ENCODE measurements at regions not wholly inside any gene's neighbourhood (a gene's known extent, or its start where the extent isn't known, plus 50 kb on each side); places are given as distances from the start of the nearest gene placed in this dataset.

DNA sequence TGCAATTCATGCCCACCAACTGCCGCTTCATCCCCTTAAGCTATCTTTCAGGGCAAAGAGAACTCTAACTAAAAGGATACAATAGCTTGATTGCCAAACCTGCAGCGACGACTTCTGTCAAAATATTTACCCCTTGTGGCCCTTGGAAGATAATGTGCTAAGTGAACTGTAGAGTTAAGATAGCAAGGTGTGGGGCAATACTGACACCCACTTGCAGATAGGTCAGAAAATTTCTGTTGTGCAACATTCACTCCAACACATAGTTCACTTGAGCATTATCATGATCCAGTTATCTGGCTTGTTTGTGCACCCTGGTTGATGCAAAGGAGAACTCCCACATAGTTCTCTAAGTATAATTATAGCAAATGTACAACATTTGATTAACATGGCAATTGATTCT, 55.6 kb downstream of the RHOXF2B start:
- Histone ChIP-seq H3K27me3 (no peaks in the 10 kb centered on the region), H3K36me3 (no peaks in the 10 kb centered on the region), H3K9me3 (no peaks in the 10 kb centered on the region), H3K27ac (no peak overlapping the region), H3K9ac (ENCODE audit: low read depth in 2 of 2, low read length in 2 of 2) (no peak overlapping the region), H3K4me3 (no peak overlapping the region), H3K4me1 (no peaks in the 10 kb centered on the region)
- DNase-seq, result no peak
- TF ChIP-seq, protein P1, sequence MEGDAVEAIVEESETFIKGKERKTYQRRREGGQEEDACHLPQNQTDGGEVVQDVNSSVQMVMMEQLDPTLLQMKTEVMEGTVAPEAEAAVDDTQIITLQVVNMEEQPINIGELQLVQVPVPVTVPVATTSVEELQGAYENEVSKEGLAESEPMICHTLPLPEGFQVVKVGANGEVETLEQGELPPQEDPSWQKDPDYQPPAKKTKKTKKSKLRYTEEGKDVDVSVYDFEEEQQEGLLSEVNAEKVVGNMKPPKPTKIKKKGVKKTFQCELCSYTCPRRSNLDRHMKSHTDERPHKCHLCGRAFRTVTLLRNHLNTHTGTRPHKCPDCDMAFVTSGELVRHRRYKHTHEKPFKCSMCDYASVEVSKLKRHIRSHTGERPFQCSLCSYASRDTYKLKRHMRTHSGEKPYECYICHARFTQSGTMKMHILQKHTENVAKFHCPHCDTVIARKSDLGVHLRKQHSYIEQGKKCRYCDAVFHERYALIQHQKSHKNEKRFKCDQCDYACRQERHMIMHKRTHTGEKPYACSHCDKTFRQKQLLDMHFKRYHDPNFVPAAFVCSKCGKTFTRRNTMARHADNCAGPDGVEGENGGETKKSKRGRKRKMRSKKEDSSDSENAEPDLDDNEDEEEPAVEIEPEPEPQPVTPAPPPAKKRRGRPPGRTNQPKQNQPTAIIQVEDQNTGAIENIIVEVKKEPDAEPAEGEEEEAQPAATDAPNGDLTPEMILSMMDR (IDR thresholded peaks at IDR 0.05), result no peak
- intact Hi-C loops (cut with DNase I), result no loop called here

DNA sequence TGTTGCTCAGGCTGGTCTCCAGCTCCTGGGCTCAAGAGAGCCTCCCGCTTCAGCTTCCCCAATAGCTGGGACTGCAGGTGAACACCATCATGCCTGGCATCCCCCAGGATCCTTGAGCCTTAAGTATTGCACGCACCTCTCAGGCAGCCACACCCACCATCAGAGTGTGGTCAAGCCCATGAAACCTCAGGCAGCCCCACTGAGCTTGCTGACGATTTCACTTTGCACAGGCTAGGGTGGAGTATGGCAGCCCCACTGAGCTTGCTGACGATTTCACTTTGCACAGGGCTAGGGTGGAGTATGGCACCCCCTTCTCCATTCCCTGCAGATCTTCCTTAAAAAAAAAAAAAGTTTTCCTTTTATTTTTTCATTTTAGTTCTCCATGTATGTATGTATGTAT, 57.2 kb downstream of the RHOXF2B start:
- H3K36me3 ChIP-seq, result no peaks in the 10 kb centered on the region
- no peak for DNase-seq
- intact Hi-C loops (cut with DNase I), result no loop called here
- H3K27me3 ChIP-seq, result no peaks in the 10 kb centered on the region
- H3K4me1 ChIP-seq, result no peaks in the 10 kb centered on the region
- no peaks in the 10 kb centered on the region for H3K9me3 ChIP-seq
- H3K27ac ChIP-seq, result no peak overlapping the region
- TF ChIP-seq, protein P1 (IDR thresholded peaks at IDR 0.05), result no peak
- H3K4me3 ChIP-seq, result no peak overlapping the region
- no peak overlapping the region for H3K9ac ChIP-seq (ENCODE audit: low read depth in 2 of 2, low read length in 2 of 2)

DNA sequence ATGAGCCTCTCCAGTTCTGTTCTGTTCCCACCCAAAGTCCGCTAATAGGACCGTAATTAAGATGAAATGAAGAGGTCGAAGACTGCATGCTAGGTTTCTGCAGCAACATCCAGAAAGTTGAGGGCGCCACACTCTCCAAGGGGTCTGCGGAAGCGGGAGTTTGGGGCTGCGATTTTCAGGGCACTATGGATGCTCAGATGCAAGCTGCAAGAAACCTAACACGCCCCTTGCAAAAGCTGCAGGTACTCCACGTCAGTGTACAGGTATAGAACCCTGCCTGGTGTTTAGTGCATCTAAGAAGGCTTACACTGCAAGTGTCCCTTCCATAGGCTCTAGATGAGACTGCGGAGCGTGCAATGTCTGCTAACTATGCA, 61.4 kb downstream of the RHOXF2B start:
- Histone ChIP-seq H3K9me3 (no peaks in the 10 kb centered on the region), H3K4me1 (no peaks in the 10 kb centered on the region), H3K9ac (ENCODE audit: low read depth in 2 of 2, low read length in 2 of 2) (no peak overlapping the region), H3K27ac (no peak overlapping the region), H3K36me3 (no peaks in the 10 kb centered on the region), H3K27me3 (no peaks in the 10 kb centered on the region), H3K4me3 (no peak overlapping the region)
- intact Hi-C loops (cut with DNase I), result no loop called here
- DNase-seq, result no peak
- TF ChIP-seq, protein P1 (IDR thresholded peaks at IDR 0.05), result no peak

DNA sequence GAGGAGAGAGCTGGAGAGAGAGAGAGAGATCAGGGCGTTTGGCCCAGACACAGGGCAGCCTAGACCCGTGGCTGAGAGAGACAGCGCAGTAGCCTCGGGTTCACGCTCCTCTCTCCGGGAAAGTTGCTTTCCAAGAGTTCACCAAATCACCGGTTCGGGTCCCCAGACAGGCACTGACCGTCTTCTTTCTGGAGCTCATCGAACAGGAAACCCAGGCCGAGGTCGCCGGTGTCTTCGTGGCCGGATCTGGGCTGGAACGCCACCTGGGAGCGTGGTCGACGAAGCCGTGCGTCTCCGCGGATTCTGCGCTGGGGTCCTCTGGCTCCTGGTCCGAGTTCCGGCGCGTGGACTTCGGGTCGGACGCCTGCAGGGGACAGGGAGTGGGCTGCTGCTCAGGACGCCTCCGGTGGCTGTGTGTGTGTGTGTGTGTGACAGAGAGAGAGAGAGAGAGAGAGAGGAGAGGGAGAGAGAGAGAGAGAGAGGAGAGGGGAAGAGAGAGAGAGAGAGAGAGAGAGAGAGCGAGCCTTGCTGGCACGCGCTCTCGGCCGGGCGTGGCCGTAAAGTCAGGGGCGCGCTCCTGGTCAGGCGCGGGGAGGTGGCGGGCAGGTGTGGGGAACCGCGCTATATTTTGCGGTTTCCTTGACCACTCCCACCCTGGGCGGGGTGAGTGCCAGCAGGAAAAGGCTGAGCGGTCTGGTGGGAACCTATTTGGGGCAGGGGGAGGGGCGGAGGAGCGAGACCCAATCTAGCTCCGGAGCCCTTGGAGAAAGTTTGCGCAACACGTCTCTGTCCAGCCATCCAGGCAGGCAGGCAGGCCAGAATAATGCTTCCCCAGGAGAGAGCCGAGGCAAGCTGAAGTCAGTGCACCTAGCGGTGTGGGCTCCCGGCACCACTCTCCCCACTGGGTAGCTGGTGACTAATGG, 62.1 kb downstream of the RHOXF2B start:
- H3K4me1 ChIP-seq, result no peaks in the 10 kb centered on the region
- intact Hi-C loops (cut with DNase I), result no loop called here
- TF ChIP-seq, protein P1 (IDR thresholded peaks at IDR 0.05), result no peak
- no peak for DNase-seq
- H3K27me3 ChIP-seq, result no peaks in the 10 kb centered on the region
- H3K36me3 ChIP-seq, result no peaks in the 10 kb centered on the region
- H3K27ac ChIP-seq, result no peak overlapping the region
- H3K9ac ChIP-seq (ENCODE audit: low read depth in 2 of 2, low read length in 2 of 2), result no peak overlapping the region
- H3K4me3 ChIP-seq, result no peak overlapping the region
- H3K9me3 ChIP-seq, result no peaks in the 10 kb centered on the region

DNA sequence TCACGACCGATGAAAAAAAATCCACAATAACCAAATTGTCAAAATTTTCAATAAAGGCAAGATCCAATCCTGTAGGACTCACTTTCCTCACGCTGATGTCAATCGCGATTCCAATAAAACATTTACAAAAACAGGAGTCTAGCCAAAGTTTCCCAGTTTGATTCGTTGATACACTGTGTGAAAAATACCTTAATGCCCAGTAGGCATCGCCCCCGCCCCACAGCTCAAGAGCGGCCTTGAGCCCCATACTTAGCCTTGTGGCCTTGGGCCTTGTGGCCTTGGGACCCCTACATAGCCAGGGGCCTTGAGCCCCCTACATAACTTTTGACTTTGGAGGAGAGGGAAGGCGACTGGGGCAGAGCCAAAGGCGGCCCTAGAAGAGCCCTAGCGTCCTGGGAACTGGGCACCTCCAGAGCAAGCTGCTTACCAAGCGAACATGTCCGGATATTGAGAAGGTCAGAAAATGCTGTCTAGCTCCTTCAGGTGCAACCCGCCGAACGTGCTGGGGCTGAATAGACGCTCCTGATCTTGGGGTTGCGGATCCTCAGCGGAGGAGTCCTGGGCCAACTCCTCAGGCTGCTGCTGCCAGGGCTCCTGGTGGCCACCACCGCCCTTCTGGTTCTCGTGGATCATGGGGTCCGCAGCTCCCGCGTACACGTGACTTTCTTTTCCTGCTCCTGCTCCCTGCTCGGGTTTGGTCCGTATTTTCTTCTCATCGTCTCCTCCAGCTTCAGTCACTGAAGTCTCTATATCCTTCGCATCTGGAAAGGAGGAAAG, 62.9 kb downstream of the RHOXF2B start:
- TF ChIP-seq, protein P1 (IDR thresholded peaks at IDR 0.05), result no peak
- Histone ChIP-seq H3K36me3 (no peaks in the 10 kb centered on the region), H3K27ac (no peak overlapping the region), H3K4me1 (no peaks in the 10 kb centered on the region), H3K27me3 (no peaks in the 10 kb centered on the region), H3K4me3 (no peak overlapping the region), H3K9me3 (no peaks in the 10 kb centered on the region), H3K9ac (ENCODE audit: low read depth in 2 of 2, low read length in 2 of 2) (no peak overlapping the region)
- no peak for DNase-seq
- intact Hi-C loops (cut with DNase I), result no loop called here

All from colonic mucosa (tissue), 4 donors.